Smooth muscle cell (in vitro differentiated cells): ENCODE measurements at regions not wholly inside any gene's neighbourhood (a gene's known extent, or its start where the extent isn't known, plus 50 kb on each side); places are given as distances from the start of the nearest gene placed in this dataset.

Experiments
- DNase-seq: peaks from one replicate; lab custom pipeline; 2025; ENCODE audit not compliant: unreplicated experiment; lab: John Stamatoyannopoulos, UW
- H2AFZ ChIP-seq: fragments of 200-600 bp; sonication (generic); 2 replicates; pipeline ENCODE4 v1.6.0; 2016; ENCODE audit warnings: antibody characterized with exemption, low read depth, mild to moderate bottlenecking
- H3F3A ChIP-seq: fragments of 200-600 bp; sonication (generic); 2 replicates; pipeline ENCODE4 v1.6.0; 2017; ENCODE audit warnings: antibody characterized with exemption, low read depth
- H3K27ac ChIP-seq: fragments of 200-600 bp; sonication (generic); 2 replicates; pipeline ENCODE4 v1.5.1; 2016; ENCODE audit warnings: low read depth, mild to moderate bottlenecking
- H3K27me3 ChIP-seq: fragments of 200-600 bp; sonication (generic); 2 replicates; pipeline ENCODE4 v1.6.1; 2016; ENCODE audit warnings: low read depth, mild to moderate bottlenecking
- H3K36me3 ChIP-seq: fragments of 200-600 bp; sonication (generic); 2 replicates; pipeline ENCODE4 v1.5.1; 2016; ENCODE audit warnings: low read depth
- H3K4me1 ChIP-seq: fragments of 200-600 bp; sonication (generic); 2 replicates; pipeline ENCODE4 v1.5.1; 2016; ENCODE audit warnings: low read depth
- H3K4me2 ChIP-seq: fragments of 200-600 bp; sonication (generic); 2 replicates; pipeline ENCODE4 v1.6.0; 2016; ENCODE audit warnings: mild to moderate bottlenecking
- H3K4me3 ChIP-seq: fragments of 200-600 bp; sonication (generic); 2 replicates; pipeline ENCODE4 v1.5.1; 2016; ENCODE audit warnings: mild to moderate bottlenecking
- H3K79me2 ChIP-seq: fragments of 200-600 bp; sonication (generic); 2 replicates; pipeline ENCODE4 v1.6.0; 2016; ENCODE audit warnings: low read depth, mild to moderate bottlenecking
- H3K9ac ChIP-seq: fragments of 200-600 bp; sonication (generic); 2 replicates; pipeline ENCODE4 v1.6.0; 2016; ENCODE audit warnings: low read depth
- H3K9me3 ChIP-seq: fragments of 200-600 bp; sonication (generic); replicated peaks from 2 replicates; pipeline ENCODE4 v1.5.1; 2016; ENCODE audit warnings: low read depth
- H4K20me1 ChIP-seq: fragments of 200-600 bp; sonication (generic); 2 replicates; pipeline ENCODE4 v1.6.0; 2016; ENCODE audit warnings: low read depth
- CTCF ChIP-seq: fragments of 200-600 bp; sonication (generic); IDR thresholded peaks from 2 replicates; pipeline ENCODE4 v1.5.1; 2017; ENCODE audit warnings: borderline replicate concordance, mild to moderate bottlenecking, antibody characterized with exemption; ENCODE audit not compliant: insufficient read depth, poor library complexity, severe bottlenecking
- WGBS: methylation state at CpG from one replicate; pipeline ENCODE4 v1.1.7; 2016; ENCODE audit warnings: low lambda C conversion rate; 5-methylcytosine and 5-hydroxymethylcytosine counted together

GRCh38 chr9:107386396-107386795 is 103.2 kb downstream of the KLF4 start:
- TF ChIP-seq CTCF, result no peak
- no peaks in the 10 kb centered on the region for H3K79me2 ChIP-seq
- WGBS, result 96% methylated on average over 1 of the region's 1 CpG

More at GRCh38 chr9:107386396-107386795, 103.2 kb downstream of the KLF4 start:
- Histone ChIP-seq H3K4me2 (no peak overlapping the region), H3K27ac (no peak overlapping the region), H4K20me1 (no peaks in the 10 kb centered on the region), H3K9me3 (no peaks in the 10 kb centered on the region), H3K36me3 (no peaks in the 10 kb centered on the region), H2AFZ (no peak overlapping the region), H3K27me3 (peaks cover 17% of the 10 kb centered on the region), H3K9ac (no peak overlapping the region), H3K4me1 (no peaks in the 10 kb centered on the region), H3K4me3 (no peak overlapping the region), H3F3A (no peaks in the 10 kb centered on the region)
- DNase-seq, result no peak
